HG02938 (cell line): ENCODE measurements at regions not wholly inside any gene's neighbourhood (a gene's known extent, or its start where the extent isn't known, plus 50 kb on each side); places are given as distances from the start of the nearest gene placed in this dataset.
"Not testable (repeated sequence)": the region's sequence is repeated elsewhere in the genome, so short reads cannot be mapped to it uniquely, and the experiment has no call there.

ENCODE experiments used
- ATAC-seq: cut with Tn5 transposase; IDR thresholded peaks from one replicate; pipeline ENCODE4 v1.9.1; 2021; ENCODE audit warnings: mild to moderate bottlenecking, moderate library complexity; ENCODE audit not compliant: unreplicated experiment

DNA sequence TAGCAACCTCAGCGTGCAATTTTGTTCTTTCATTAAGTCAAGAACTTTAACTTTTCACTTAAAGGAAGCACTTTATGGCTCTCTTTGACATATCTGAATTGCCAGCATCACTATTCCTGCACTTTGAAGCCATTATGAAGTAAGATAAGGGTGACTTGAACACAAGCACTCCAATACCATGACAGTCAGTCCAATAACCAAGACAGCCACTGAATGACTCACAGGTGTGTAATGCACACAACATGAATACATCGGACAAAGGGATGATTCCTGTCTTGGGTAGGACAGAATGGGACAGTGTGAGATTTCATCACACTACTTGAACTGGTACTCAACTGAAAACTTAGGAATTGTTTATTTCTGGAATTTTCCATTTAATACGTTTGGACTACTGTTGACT, 233.7 kb upstream of the IPO5 start:
- no peak for ATAC-seq

DNA sequence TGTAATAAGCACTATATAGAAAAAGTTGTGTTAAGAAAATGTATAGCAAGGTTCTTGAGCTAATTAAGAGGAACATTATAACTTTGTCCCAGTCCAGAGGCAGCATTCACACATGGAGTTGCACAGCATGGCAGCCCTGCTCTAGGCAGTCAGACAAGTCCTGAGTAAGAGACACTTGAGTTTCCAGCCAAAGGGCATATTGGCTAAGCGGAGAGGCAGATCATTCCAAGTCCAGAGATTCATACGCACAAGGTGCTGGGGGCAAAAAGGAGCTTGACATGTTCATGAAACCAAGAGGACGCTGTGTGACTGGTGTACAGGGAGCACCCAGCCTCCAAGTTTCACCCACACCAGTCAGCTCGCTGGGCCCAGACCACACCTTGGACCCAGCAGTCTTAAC, 232.6 kb upstream of the IPO5 start:
- no peak for ATAC-seq

DNA sequence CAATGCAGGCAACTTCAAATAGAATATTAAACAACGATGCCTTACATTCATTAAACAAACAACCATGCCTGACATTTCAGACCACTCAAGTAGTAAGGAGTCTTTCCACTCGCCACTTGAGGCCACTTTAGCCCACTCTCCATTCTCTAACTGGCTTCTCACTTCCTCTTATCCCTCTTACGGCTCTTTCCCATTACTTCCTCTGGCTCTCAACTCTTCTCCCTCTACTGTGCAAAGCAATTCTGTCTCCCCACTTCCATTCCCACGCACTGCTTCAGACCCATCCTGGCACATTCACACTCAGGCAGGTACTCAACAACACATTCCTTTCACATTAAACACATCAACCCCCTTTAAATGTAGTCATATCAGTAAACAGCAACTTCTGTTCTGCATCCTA, 229.8 kb upstream of the IPO5 start:
- no peak for ATAC-seq

DNA sequence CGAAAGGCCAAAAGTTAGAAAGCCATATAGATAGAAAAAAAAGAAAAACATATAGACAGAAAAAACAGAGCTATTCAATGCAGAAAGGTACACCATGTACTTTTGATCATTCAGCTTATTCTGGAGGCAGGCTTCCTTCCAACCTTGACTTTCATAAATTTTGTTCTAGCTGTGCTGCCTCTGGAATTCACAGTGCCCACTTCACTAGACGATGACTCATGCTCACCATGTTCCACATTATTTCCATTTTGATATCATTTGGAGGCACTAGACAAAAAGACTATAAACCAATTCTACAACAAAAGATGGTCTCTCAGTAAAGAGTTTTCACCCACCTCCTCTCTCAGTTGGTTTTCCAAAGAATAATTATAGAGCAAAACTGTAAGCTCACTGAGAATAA, 229.0 kb upstream of the IPO5 start:
- ATAC-seq = no peak

DNA sequence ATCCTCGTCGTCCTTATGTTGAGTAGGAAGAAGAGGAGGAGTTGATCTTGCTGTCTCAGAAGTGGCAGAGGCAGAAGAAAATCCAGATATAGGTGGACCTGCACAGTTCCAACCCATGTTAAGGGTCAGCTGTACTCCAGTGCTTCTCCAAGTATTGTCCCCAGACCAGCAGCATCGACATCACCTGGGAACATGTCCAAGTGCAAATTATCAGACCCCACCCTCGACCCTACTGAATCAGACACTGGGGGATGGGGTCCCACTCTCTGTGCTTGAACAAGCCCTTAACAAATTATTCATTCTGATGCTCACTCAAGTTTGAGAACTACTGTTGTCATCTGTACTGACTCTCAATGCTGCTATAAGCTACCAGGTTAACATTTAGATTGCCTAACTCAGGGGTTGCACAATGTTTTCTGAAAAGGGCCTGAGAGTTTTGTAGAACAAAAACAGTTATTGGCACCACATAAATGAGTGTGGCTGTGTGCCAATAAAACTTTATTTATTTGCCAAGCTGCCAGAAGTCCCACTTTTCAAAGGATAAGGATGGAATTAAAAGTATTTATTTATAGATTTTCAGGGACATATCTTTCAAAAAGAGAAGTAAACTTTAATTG, 226.7 kb upstream of the IPO5 start:
- ATAC-seq = no peak

DNA sequence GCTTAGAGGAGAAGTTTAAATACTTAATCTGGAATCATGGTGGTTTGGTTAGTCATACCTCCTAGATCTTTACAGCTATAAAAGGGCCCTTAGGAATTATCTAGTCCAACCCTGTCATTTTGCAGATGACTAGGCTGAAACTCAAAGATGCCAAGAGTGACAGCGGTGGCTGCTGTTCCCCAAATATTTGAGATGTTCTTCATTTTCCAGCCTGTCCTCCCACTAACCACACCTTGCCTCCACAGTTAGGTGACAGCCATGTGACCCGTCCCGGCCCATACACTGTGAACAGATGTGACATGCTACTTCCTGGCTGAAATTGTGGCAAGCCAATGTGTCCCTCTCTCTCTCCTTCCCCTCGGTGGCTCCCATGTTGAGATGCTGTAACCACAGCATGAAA, 225.5 kb upstream of the IPO5 start:
- no peak for ATAC-seq

DNA sequence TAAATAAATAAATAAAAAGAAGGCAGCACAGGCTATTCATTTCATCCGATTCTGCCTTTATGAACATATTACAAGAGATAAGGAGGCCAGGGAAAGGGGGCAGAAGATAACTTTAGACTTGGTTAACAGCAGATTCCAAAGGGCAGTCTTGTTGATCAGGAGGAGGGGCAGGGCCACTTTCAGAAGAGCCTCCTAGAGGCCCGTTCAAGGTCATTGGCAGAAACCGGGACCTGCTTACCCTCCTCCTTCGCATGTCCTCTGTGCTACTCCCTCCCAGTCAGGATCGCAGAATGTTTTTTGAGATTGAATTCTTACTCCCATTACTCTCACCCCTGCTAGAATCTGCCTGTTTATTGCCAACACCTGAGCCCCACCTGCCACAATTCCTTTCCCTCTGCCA, 217.0 kb upstream of the IPO5 start:
- ATAC-seq = no peak

DNA sequence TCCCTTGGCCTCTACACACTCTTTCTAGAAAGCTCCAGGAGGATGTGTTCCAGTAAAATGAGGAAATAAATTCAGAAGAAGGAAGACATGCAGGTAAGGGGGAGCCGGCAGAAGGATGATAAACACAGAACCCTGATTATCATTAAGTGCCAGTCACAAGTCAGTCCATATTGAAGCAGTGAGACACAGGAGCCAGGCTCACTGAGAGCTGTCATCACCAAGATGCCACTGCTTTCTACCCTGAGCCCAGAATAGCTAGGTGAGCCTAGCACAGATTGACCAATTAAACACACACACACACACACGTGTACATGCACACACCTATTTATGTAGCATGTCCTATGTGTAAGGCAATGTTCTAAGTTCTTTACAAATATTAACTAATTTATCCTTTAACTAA, 211.4 kb upstream of the IPO5 start:
- no peak for ATAC-seq

DNA sequence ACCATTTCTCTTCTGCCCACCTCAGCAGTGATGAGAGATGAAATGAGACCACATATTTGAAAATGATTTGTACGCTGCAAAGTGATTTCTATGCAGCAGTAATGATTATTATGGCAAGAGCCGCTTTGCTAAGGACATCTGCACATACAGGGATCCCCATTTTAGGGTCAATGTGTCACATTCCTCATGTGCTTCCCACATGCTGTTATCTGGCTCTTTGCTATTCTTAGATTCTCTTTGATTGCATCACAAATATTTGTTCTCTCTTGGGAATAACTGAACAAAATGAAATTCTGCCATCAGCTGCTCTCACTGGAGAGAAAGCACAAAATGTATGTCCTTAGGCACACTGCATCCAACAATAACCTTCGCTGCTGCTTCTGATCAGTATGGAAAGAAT, 209.5 kb upstream of the IPO5 start:
- no peak for ATAC-seq

DNA sequence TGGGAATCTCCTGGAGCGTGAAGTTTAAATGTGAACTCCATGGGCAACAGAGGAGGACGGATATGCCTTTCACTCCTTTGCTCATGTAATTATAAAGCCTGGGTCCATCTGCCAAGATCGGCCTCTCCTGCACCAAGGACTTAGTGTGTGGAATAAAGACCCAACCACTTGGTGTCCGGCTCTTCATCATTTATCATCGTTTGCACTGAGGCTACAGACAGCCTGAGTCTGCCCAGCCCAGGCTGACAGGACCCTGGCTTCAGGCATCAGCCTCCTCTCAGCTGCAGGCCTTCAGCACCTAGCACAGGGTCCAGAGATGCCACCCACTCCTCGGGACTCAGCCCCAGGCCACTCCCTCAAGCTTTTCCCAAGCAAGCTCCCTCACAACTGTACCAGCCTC, 206.8 kb upstream of the IPO5 start:
- no peak for ATAC-seq

DNA sequence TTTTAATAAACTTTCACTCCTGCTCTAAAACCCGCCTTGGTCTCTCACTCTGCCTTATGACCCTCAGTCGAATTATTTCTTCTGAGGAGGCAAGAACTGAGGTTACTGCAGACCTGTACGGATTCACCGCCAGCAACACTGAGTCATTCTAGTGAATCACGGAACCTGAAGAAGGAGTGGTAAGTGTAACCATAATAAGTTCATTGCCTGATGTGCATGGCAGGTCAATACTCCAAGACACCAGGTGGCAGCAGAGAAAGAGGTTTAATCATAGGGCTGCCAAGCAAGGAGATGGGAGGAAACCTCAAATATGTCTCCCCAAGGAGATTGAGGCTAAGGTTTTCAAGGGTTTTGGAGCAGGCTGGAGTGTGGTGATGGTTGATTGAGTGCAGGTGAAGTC, 204.3 kb upstream of the IPO5 start:
- no peak for ATAC-seq

DNA sequence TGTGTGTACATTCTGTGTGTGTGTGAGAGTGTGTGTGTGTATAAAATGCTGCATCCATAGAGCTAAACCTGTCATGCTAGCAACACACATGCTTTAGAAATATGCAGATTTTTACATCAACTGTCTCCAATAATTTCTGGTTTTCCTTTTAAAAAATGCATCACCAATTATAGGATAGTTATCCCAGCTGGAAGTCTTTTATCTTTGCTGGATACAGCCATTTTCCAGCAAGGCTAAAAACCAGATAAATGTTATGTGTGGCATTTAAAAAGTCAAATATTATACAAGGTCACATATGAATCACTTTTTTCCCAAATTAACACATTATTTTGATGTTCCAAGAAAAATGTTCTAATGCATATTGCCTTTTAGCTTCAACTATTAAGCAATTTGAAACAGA, 202.0 kb upstream of the IPO5 start:
- no peak for ATAC-seq

DNA sequence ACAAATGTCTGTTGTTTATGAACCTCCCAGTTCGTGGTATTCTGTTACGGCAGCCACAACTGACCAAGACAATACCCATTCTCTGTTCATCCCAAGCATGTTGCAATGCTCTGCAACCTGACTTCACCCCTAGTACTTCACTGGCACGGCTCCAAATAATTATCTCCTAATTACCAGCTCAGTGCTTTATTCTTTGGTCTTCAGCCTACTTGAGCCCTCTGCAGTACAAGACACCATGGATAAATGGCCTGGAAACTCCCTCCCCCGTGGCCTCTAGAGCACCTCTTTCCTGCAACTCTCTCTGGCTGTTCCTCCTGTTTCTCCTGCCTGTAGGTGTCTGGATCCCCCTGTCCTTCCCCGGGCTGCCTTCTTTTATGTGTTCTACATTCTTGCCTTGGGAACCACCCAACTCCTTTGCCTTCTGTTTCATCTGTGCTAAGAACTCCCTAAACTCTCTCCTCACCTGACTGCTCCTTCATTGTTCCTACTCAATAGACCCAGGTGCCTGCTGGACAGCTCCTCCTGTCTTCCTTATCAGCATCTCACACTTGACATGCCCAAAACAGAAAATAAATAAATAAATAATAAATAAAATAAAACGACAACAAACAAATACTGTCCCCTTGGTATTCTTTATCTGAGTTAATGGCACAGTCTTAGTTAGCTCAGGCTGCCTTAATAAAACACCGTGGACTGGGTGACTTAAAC, 200.4 kb upstream of the IPO5 start:
- ATAC-seq = no peak

DNA sequence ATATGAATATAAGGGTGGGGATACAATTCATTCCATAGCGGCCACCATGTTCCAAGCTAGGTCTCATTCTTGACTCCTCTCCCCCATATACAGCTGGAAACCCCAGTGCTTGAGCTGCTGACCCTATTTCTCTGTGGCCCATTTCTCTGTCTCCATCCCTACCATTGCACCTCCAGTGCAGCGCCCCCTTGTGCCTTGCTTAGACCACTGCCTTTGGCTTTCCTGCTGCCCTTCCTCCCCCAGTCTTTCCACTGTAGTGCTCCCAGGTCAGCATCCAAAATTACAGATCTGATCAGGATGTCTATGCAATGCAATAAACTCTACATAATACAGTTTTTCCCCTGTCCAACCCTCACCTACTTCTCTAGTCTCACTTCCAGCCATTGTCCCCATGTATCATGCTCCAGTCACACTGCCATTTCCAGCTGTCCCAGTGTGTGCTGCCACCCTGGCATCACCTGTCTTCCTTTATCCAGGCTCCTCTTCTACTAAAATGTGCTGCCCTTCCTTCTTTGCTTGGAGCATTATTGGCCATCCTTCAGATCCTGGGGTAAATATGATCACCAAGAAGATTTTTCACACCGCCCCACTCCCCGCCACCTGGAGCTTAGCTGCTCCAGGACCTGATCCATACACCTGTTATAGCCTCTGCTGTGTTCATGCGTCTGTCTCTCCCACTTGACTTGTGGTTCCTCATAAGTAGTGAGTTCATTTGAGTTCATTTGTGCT, 199.4 kb upstream of the IPO5 start:
- ATAC-seq = no peak

DNA sequence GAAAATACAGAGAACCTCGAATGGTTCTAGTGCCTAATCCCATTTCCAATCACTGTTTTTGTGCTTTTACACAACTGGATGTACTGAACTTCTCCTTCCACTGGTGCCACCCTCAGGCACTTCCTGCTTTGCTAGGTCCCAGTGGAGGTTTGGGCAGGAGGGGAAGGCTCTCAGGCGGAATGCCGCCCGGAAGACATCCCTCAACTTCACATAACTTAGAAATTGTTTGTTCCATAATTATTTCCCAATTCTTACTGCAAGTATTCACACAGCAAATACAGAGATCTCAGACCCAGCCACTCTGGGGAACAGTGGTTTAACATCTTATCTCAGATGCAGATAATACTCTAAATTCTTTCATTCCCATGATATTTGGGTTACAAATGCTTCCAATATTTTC, 195.7 kb upstream of the IPO5 start:
- no peak for ATAC-seq

DNA sequence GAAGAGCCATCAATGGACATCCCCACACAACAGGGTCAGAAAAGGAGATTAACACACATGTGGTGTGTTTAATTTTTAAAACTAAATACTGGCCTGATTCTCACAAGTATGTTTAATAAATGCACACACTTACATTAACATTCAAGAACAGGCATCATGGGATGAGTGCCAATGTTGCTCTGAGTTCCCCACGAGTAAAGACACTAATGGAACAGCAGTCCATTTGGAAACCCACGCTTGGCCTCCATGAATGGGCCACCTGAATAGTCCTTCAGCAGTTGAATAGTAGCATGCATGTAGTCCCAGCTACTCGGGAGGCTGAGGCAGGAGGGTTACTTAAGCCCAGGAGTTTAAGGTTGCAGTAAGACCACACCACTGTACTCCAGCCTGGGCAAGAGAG, 195.2 kb upstream of the IPO5 start:
- ATAC-seq = no peak

DNA sequence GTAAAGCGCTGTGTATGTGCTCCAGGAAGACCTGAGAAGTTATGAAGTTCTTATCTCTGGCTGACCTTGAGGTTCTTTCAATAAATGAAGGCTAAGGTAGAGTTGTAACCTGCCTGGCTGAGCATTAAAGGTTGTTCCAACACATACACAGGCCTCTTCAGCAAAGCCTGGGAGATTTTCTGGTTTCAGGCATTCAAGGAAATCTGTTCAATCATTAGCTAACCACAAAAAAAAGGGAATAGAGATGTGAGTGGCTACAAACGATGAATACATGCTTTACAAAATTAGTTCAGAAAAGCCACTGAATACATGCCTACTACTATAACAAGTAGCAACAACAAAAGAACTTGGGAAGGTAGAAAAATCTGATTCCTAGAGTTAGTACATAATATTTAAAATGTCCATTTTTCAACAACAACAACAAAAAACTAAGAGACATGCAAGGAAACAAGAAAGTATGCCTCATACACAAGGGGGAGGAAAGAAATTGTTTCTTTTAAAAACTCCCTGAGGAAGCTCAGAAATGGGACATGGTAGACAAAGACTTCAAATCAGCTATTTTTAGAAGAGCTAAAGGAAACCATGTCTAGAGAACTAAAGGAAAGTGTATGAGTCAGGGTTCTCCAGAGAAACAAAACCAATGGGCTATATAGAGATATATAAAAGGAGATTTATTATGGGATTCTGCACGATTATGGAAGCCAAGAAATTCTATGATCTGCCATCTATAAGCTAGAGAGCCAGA, 191.5 kb upstream of the IPO5 start:
- no peak for ATAC-seq

DNA sequence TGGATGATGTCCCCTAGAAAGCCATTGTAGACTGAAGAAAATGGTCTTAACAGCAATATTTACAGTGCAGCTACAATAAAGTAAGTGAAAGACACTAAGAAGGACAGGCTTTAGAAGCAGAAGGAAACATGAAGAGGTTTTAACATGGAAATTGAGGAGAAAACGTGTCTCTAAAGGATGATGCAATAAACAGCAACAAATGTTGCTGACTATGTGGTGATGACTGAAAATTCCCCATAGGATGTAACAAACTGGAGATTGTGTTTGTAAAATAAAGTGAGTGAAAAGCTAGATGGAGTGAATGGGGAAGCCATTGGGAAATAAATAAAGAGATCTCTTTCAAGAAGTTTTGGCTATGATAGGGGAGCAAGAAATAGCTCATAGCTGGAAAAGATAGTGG, 186.7 kb upstream of the IPO5 start:
- no peak for ATAC-seq

DNA sequence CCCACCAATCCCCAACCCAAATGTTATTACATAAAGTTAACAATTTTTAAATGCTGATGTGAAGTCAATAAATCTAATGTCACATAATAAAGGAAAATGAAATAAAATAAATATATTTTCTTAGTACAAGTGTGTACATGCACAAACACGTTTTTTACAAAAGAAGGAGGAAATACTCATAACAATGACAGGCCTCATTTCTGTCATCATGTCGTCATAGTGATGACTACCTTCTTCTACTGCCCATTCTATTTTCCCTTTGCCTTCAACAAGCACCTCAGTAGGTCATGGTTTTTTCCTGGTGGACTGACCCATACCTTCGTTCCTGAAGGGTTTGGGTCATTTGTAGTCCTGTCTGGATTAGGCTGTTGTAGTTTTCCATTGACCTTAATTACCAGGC, 185.3 kb upstream of the IPO5 start:
- no peak for ATAC-seq

DNA sequence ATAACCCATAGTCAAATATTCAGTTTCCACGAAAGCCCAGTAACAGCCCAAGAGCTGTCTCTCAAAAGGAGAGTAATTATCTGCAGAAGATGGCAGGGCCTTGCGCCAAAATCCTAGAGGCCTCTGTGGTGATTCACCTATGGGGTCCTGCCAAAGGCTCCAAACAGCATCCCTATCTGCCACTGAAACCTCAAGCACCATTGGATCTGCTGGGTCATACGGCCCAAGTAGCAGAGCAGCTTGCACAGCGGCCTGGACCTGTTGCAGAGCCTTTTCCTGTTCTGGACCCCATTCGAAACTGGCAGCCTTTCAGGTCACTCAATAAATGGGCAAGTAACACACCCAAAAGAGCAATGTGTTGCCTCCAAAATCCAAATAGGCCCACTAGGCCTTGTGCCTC, 183.2 kb upstream of the IPO5 start:
- ATAC-seq = not testable (repeated sequence)

DNA sequence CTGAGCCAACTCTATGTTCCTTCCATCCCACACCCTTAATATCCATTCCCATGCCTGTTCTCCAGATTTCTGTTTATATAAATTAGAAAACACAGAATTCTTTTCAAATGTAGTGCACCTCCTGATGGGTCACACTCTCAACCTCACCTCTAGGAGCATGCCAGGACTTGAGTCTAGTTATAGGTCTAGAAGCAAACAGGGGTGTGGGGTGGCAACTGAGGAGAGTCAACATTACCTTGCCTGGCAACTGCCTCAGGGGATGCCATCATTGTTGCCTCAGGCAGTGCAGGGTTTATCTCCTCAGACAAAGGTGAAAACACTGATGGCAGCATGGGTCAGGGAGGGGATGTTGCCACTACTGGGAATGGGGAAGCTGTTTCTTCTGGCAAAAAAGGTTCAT, 181.0 kb upstream of the IPO5 start:
- not testable (repeated sequence) for ATAC-seq
